IMR-90 (cell line): ENCODE measurements at regions not wholly inside any gene's neighbourhood (a gene's known extent, or its start where the extent isn't known, plus 50 kb on each side); places are given as distances from the start of the nearest gene placed in this dataset.

Source experiments
- ATAC-seq: fragments of 200-7000 bp; cut with Tn5 transposase; 2 replicates; pipeline ENCODE4 v1.9.1; 2020; ENCODE audit warnings: low read depth, mild to moderate bottlenecking, moderate library complexity
- BruUV-seq: library from RNA; stranded (reverse); fragments of 400-500 nt; replicated peaks from 2 replicates; lab custom pipeline; 2021; lab: Mats Ljungman, UMichigan
- CTCF ChIA-PET: fragments of 300-600 bp; formaldehyde crosslinking; extraction: SDS; loops from one replicate; lab custom pipeline; 2021; ENCODE audit warnings: antibody characterized with exemption; lab: Yijun Ruan, JAX
- POLR2A ChIA-PET: fragments of 300-600 bp; sonication (Branson Sonifier 250); formaldehyde crosslinking; loops from one replicate; lab custom pipeline; 2022; ENCODE audit warnings: antibody characterized with exemption; ENCODE audit not compliant: unreplicated experiment; lab: Charles Lee
- DNase-seq: peaks from one replicate; pipeline ENCODE4 v3.0.0; 2013
- H2AFZ ChIP-seq: replicated peaks from 2 replicates; pipeline ENCODE3; 2013; ENCODE audit warnings: low read length, mild to moderate bottlenecking; ENCODE audit not compliant: poor library complexity
- H2AK5ac ChIP-seq: 2 replicates; pipeline ENCODE4 v1.6.1; 2013; ENCODE audit warnings: low read depth, low read length, inconsistent platforms
- H2AK9ac ChIP-seq: replicated peaks from 2 replicates; pipeline ENCODE3; 2013; ENCODE audit warnings: mild to moderate bottlenecking, low read depth, low read length, moderate library complexity; ENCODE audit not compliant: poor library complexity
- H2BK120ac ChIP-seq: 2 replicates; pipeline ENCODE4 v1.6.1; 2013; ENCODE audit warnings: low read depth, low read length, inconsistent platforms
- H2BK15ac ChIP-seq: 3 replicates; pipeline ENCODE4 v1.6.1; 2013; ENCODE audit warnings: low read depth, low read length, inconsistent platforms
- H2BK20ac ChIP-seq: 2 replicates; pipeline ENCODE4 v1.6.1; 2013; ENCODE audit warnings: low read depth, mild to moderate bottlenecking, inconsistent platforms, low read length, moderate library complexity
- H2BK5ac ChIP-seq: 2 replicates; pipeline ENCODE4 v1.6.1; 2013; ENCODE audit warnings: mild to moderate bottlenecking, low read depth, low read length, inconsistent platforms; ENCODE audit not compliant: poor library complexity, severe bottlenecking
- H3K14ac ChIP-seq: replicated peaks from 2 replicates; pipeline ENCODE4 v1.6.1; 2013; ENCODE audit warnings: low read depth, low read length, inconsistent platforms
- H3K18ac ChIP-seq: 2 replicates; pipeline ENCODE4 v1.6.1; 2013; ENCODE audit warnings: low read depth, low read length, control low read depth
- H3K23ac ChIP-seq: 2 replicates; pipeline ENCODE4 v1.6.1; 2013; ENCODE audit warnings: low read depth, low read length, inconsistent platforms
- H3K27ac ChIP-seq: 2 replicates; pipeline ENCODE4 v1.5.1; 2013; ENCODE audit warnings: mild to moderate bottlenecking, control low read depth, low read length; ENCODE audit not compliant: insufficient read depth
- H3K27me3 ChIP-seq: 2 replicates; pipeline ENCODE4 v1.6.1; 2013; ENCODE audit warnings: low read length; ENCODE audit not compliant: control insufficient read depth, insufficient read depth
- H3K36me3 ChIP-seq: 2 replicates; pipeline ENCODE4 v1.6.1; 2013; ENCODE audit warnings: low read length, mixed read lengths; ENCODE audit not compliant: control insufficient read depth, insufficient read depth
- H3K4ac ChIP-seq: 2 replicates; pipeline ENCODE4 v1.6.1; 2013; ENCODE audit warnings: low read depth, low read length, inconsistent platforms
- H3K4me1 ChIP-seq: 2 replicates; pipeline ENCODE4 v1.6.1; 2013; ENCODE audit warnings: low read length, mixed read lengths; ENCODE audit not compliant: control insufficient read depth, insufficient read depth
- H3K4me2 ChIP-seq: 2 replicates; pipeline ENCODE4 v1.6.1; 2013; ENCODE audit warnings: low read depth, mild to moderate bottlenecking, control low read depth, low read length, moderate library complexity
- H3K4me3 ChIP-seq: 2 replicates; pipeline ENCODE4 v1.5.1; 2013; ENCODE audit warnings: low read depth, mild to moderate bottlenecking, control low read depth, low read length, moderate library complexity; ENCODE audit not compliant: insufficient read depth
- H3K56ac ChIP-seq: 2 replicates; pipeline ENCODE4 v1.6.1; 2013; ENCODE audit warnings: low read length, inconsistent platforms; ENCODE audit not compliant: insufficient read depth; ENCODE audit errors: extremely low read depth
- H3K79me1 ChIP-seq, 2 experiments: 2 replicates each; pipeline ENCODE4 v1.6.1; 2013; ENCODE audit warnings: low read length in 2 of 2, inconsistent platforms in 1 of 2, low read depth in 1 of 2
- H3K9ac ChIP-seq: 2 replicates; pipeline ENCODE4 v1.6.1; 2013; ENCODE audit warnings: low read depth, low read length, control low read depth
- H3K9me1 ChIP-seq: 2 replicates; pipeline ENCODE4 v1.6.1; 2013; ENCODE audit warnings: low read length, inconsistent platforms; ENCODE audit not compliant: insufficient read depth
- H3K9me3 ChIP-seq: 2 replicates; pipeline ENCODE4 v1.6.1; 2013; ENCODE audit warnings: low read length; ENCODE audit not compliant: control insufficient read depth, insufficient read depth
- H4K20me1 ChIP-seq: 2 replicates; pipeline ENCODE4 v1.6.1; 2013; ENCODE audit warnings: low read length, inconsistent platforms; ENCODE audit not compliant: insufficient read depth
- H4K5ac ChIP-seq: 2 replicates; pipeline ENCODE4 v1.6.1; 2013; ENCODE audit warnings: mild to moderate bottlenecking, low read depth, low read length, control low read depth
- H4K8ac ChIP-seq, 2 experiments: 2 replicates each; pipeline ENCODE4 v1.6.1; 2013; ENCODE audit warnings: low read depth in 2 of 2, low read length in 2 of 2, control low read depth in 1 of 2, inconsistent platforms in 1 of 2
- H4K91ac ChIP-seq: 2 replicates; pipeline ENCODE4 v1.6.1; 2013; ENCODE audit warnings: low read depth, low read length, inconsistent platforms; ENCODE audit not compliant: insufficient read depth
- CEBPB ChIP-seq: IDR thresholded peaks from 2 replicates; pipeline ENCODE4 v1.6.1; 2012; ENCODE audit warnings: low read depth, low read length, improper control_type of control experiment
- CHD1 ChIP-seq: IDR thresholded peaks from 2 replicates; pipeline ENCODE4 v1.6.1; 2012; ENCODE audit warnings: low read depth, low read length, improper control_type of control experiment
- ELK1 ChIP-seq: fragments of 150-350 bp; IDR thresholded peaks from 2 replicates; pipeline ENCODE4 v1.6.1; 2016; ENCODE audit warnings: low read depth, mild to moderate bottlenecking, low read length, moderate library complexity, borderline replicate concordance
- FOS ChIP-seq: fragments of 150-350 bp; IDR thresholded peaks from 2 replicates; pipeline ENCODE4 v1.6.1; 2016; ENCODE audit warnings: low read depth, low read length
- MAFK ChIP-seq: IDR thresholded peaks from 2 replicates; pipeline ENCODE4 v1.6.1; 2012; ENCODE audit warnings: low read depth, low read length, improper control_type of control experiment
- MXI1 ChIP-seq: IDR thresholded peaks from 2 replicates; pipeline ENCODE4 v1.6.1; 2012; ENCODE audit warnings: low read depth, mild to moderate bottlenecking, low read length, moderate library complexity, borderline replicate concordance
- NFE2L2 ChIP-seq: fragments of 150-350 bp; IDR thresholded peaks from 2 replicates; pipeline ENCODE4 v1.6.1; 2016; ENCODE audit warnings: low read depth, mild to moderate bottlenecking, low read length
- POLR2A ChIP-seq: IDR thresholded peaks from 2 replicates; pipeline ENCODE4 v1.6.1; 2012; ENCODE audit warnings: mild to moderate bottlenecking, low read depth, low read length
- RFX5 ChIP-seq: IDR thresholded peaks from 2 replicates; pipeline ENCODE4 v1.8.0; 2012; ENCODE audit warnings: low read depth, mild to moderate bottlenecking, low read length, moderate library complexity
- SMC3 ChIP-seq: fragments of 150-350 bp; IDR thresholded peaks from 2 replicates; pipeline ENCODE4 v1.6.1; 2016; ENCODE audit warnings: low read depth, mild to moderate bottlenecking, antibody characterized with exemption, low read length, moderate library complexity
- USF2 ChIP-seq: fragments of 150-350 bp; IDR thresholded peaks from 2 replicates; pipeline ENCODE4 v1.6.1; 2017; ENCODE audit warnings: mild to moderate bottlenecking, antibody characterized with exemption, low read length, low read depth
- WGBS, 2 experiments: methylation state at CpG; one replicate each; pipeline versions ENCODE4 v1.1.5 to v1.1.7; 2013; ENCODE audit warnings: missing lambda C conversion rate in 2 of 2; ENCODE audit not compliant: insufficient read length in 1 of 2; ENCODE audit errors: extremely low coverage in 2 of 2; 5-methylcytosine and 5-hydroxymethylcytosine counted together
- dilution Hi-C: fragments of 300-500 bp; cut with HindIII; formaldehyde crosslinking; loops from one replicate; pipeline ENCODE4 v1.14.3; 2018; ENCODE audit warnings: low sequenced_read_pairs; ENCODE audit not compliant: unreplicated experiment
- in situ Hi-C: fragments of 300-500 bp; cut with MboI; formaldehyde crosslinking; loops from 3 replicates; pipeline ENCODE4 v1.14.3; 2019; ENCODE audit warnings: low sequenced_read_pairs, inconsistent platforms, mixed read lengths
- intact Hi-C: fragments of 100-400 bp; cut with micrococcal nuclease; formaldehyde crosslinking; loops from 2 replicates; pipeline ENCODE4 v1.10.0; 2022
- TF ChIP-seq, protein P1 (sequence below): conservative IDR thresholded peaks from 2 replicates; pipeline ENCODE4 v1.5.1; 2012; ENCODE audit warnings: mild to moderate bottlenecking, low read depth, low read length, improper control_type of control experiment

GRCh38 chr5:124912638-124913328 lies 166.3 kb upstream of the ZNF608 start:
- Histone ChIP-seq H3K9ac (no peak overlapping the region), H3K4ac (no peak overlapping the region), H2BK20ac (no peak overlapping the region), H3K9me3 (no peaks in the 10 kb centered on the region), H3K36me3 (no peaks in the 10 kb centered on the region), H4K20me1 (no peaks in the 10 kb centered on the region), H4K8ac (no peak overlapping the region), H2BK5ac (no peak overlapping the region), H2AK9ac (no peak overlapping the region), H3K18ac (no peak overlapping the region), H3K9me1 (no peaks in the 10 kb centered on the region), H4K5ac (no peak overlapping the region), H2AK5ac (no peak overlapping the region), H3K79me1 (no peaks in the 10 kb centered on the region), H3K27ac (no peak overlapping the region), H2BK15ac (no peak overlapping the region), H3K4me2 (no peak overlapping the region), H3K23ac (no peak overlapping the region), H4K91ac (no peak overlapping the region), H3K27me3 (no peaks in the 10 kb centered on the region), H3K56ac (no peak overlapping the region), H3K4me3 (no peak overlapping the region), H2AFZ (no peak overlapping the region), H3K14ac (no peak overlapping the region), H3K4me1 (peaks cover 4% of the 10 kb centered on the region), H2BK120ac (no peak overlapping the region)
- ATAC-seq: no peak
- TF ChIP-seq CHD1 (no peak), NFE2L2 (no peak), MXI1 (no peak), POLR2A (no peak), FOS (no peak), SMC3 (no peak), ELK1 (no peak), USF2 (no peak), MAFK (no peak), RFX5 (no peak), CEBPB (no peak)
- TF ChIP-seq, protein P1, sequence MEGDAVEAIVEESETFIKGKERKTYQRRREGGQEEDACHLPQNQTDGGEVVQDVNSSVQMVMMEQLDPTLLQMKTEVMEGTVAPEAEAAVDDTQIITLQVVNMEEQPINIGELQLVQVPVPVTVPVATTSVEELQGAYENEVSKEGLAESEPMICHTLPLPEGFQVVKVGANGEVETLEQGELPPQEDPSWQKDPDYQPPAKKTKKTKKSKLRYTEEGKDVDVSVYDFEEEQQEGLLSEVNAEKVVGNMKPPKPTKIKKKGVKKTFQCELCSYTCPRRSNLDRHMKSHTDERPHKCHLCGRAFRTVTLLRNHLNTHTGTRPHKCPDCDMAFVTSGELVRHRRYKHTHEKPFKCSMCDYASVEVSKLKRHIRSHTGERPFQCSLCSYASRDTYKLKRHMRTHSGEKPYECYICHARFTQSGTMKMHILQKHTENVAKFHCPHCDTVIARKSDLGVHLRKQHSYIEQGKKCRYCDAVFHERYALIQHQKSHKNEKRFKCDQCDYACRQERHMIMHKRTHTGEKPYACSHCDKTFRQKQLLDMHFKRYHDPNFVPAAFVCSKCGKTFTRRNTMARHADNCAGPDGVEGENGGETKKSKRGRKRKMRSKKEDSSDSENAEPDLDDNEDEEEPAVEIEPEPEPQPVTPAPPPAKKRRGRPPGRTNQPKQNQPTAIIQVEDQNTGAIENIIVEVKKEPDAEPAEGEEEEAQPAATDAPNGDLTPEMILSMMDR: no peak
- dilution Hi-C loops: no loop called here
- POLR2A ChIA-PET: no interaction called here
- no peak for DNase-seq
- intact Hi-C loops: no loop called here
- WGBS, 2 experiments: 100% methylated on average over 6 of the region's 20 CpGs; no CpG with 5 or more reads in 1 of the 2 experiments
- no TSS peak for BruUV-seq
- CTCF ChIA-PET: no interaction called here
- in situ Hi-C loops: no loop called here
